GM13977 (cell line): ENCODE measurements at regions not wholly inside any gene's neighbourhood (a gene's known extent, or its start where the extent isn't known, plus 50 kb on each side); places are given as distances from the start of the nearest gene placed in this dataset.
A peak's percentile ranks its signal among the peaks of the same experiment; 100 is the strongest.

Experiments
- DNase-seq: peaks from one replicate; pipeline ENCODE4 v3.0.0; 2012; ENCODE audit warnings: low spot score
- in situ Hi-C: fragments of 300-500 bp; cut with MboI; formaldehyde crosslinking; loops from one replicate; pipeline ENCODE4 v1.12.0; 2022; ENCODE audit warnings: low sequenced_read_pairs, low pct_unique_long_range_greater_than_20kb, mixed read lengths, inconsistent platforms; ENCODE audit not compliant: unreplicated experiment
- TF ChIP-seq, protein P1 (sequence below): IDR thresholded peaks from 2 replicates; pipeline ENCODE4 v1.5.1; 2012; ENCODE audit warnings: mild to moderate bottlenecking, control low read depth; ENCODE audit not compliant: insufficient read depth; ENCODE audit errors: extremely low read depth, missing control alignments

- in situ Hi-C loops = no loop called here
- DNase-seq = no peak
- TF ChIP-seq, protein P1, sequence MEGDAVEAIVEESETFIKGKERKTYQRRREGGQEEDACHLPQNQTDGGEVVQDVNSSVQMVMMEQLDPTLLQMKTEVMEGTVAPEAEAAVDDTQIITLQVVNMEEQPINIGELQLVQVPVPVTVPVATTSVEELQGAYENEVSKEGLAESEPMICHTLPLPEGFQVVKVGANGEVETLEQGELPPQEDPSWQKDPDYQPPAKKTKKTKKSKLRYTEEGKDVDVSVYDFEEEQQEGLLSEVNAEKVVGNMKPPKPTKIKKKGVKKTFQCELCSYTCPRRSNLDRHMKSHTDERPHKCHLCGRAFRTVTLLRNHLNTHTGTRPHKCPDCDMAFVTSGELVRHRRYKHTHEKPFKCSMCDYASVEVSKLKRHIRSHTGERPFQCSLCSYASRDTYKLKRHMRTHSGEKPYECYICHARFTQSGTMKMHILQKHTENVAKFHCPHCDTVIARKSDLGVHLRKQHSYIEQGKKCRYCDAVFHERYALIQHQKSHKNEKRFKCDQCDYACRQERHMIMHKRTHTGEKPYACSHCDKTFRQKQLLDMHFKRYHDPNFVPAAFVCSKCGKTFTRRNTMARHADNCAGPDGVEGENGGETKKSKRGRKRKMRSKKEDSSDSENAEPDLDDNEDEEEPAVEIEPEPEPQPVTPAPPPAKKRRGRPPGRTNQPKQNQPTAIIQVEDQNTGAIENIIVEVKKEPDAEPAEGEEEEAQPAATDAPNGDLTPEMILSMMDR = no peak
Observed at GRCh38 chr3:20327889-20328288, 141.9 kb upstream of the SGO1 start.

DNA sequence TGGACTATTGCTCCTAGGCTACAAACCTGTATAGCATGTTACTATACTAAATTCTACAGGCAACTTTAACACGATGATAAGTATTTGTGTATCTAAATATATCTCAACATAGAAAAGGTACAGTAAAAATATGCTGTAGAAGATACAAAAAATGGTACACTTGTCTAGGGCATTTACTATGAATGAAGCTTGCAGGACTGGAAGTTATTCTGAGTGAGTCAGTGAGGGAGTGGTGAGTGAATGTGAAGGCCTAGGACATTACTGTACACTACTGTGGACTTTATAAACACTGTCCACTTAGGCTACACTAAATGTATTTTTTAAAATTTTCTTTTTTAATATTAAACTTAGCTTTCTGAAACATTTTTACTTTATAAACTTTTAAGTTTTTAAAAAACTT is 140.5 kb upstream of the SGO1 start:
- in situ Hi-C loops = no loop called here
- TF ChIP-seq, protein P1 = no peak
- DNase-seq = no peak

DNA sequence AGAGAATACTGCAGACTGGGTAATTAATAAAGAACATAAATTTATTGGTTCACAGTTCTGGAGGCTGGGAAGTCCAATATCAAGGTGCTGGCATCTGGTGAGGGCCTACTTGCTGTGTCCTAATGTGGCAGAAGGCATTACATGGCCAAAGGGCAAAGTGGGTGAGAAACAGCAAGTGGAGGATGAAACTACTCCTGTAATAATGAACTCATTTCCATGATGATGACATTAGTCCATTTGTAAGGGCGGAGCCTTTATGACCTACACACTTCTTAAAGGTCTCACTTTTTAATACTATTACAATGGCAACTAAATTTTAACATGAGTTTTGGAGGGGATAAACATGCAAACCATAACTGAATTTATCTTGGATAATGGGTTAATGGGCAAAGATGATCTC is 139.6 kb upstream of the SGO1 start:
- DNase-seq = no peak
- TF ChIP-seq, protein P1 = no peak
- in situ Hi-C loops = no loop called here

DNA sequence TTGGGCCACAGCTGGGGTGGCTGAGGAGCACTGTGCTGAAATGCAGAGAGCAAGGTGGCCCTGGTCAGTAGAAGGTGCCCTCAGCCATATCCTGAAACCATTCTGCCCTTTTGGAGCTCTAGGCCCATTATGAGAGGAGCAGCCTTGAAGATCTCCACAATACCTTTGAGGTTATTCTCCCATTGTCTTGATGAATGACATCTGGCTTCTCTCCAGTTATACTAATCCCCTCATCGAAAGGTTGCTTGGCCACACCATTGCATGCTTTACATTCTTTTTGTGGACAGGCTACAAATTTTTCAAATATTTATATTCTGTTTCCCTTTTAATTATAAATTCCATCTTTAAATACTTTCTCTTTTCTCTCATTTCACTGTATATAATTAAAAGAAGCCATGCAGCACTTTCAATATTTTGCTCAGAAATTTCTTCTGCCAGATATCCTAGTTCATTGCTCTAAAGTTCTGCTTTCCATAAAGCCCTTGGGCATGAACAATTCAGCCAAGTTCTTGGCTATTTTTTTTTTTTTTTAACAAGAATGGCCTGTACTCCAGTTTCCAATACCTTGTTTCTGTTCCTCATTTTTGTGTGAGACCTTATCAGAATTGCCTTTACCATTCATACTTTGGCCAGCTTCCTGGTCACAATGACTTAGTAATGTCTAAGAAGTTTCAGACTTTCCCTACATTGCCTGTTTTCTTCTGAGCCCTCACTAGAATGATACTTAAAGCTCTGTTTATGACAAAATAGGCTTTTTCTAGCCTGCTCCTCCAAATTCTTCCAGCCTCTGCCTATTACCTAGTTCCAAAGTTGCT is 138.9 kb upstream of the SGO1 start:
- DNase-seq = peak; percentile 11
- in situ Hi-C loops = no loop called here

GRCh38 chr3:20323307-20323927 is 137.4 kb upstream of the SGO1 start:
- DNase-seq = no peak
- in situ Hi-C loops = no loop called here
- TF ChIP-seq, protein P1 = no peak

More for the DNA sequence above, 138.9 kb upstream of the SGO1 start:
- TF ChIP-seq, protein P1 = no peak

GRCh38 chr3:20322085-20322484 is 136.1 kb upstream of the SGO1 start:
- in situ Hi-C loops = no loop called here
- DNase-seq = no peak
- TF ChIP-seq, protein P1 = no peak
